Umbilical cord (tissue), 1 donor: ENCODE measurements at regions not wholly inside any gene's neighbourhood (a gene's known extent, or its start where the extent isn't known, plus 50 kb on each side); places are given as distances from the start of the nearest gene placed in this dataset.

ENCODE experiments used
- DNase-seq: peaks from one replicate; pipeline ENCODE4 v3.0.0-alpha.2; 2015; ENCODE audit warnings: low spot score

GRCh38 chr2:204177977-204178522 lies 241.5 kb downstream of the ICOS start:
- no peak for DNase-seq

- no peak for DNase-seq
Observed at GRCh38 chr2:204180649-204181048, 244.1 kb downstream of the ICOS start.

GRCh38 chr2:204183608-204184007 lies 247.0 kb downstream of the ICOS start:
- peak; percentile 25 for DNase-seq

GRCh38 chr2:204184226-204184625 lies 247.7 kb downstream of the ICOS start:
- DNase-seq: no peak

- DNase-seq: no peak
Observed at GRCh38 chr2:204187229-204188083, 250.9 kb downstream of the ICOS start.

DNA sequence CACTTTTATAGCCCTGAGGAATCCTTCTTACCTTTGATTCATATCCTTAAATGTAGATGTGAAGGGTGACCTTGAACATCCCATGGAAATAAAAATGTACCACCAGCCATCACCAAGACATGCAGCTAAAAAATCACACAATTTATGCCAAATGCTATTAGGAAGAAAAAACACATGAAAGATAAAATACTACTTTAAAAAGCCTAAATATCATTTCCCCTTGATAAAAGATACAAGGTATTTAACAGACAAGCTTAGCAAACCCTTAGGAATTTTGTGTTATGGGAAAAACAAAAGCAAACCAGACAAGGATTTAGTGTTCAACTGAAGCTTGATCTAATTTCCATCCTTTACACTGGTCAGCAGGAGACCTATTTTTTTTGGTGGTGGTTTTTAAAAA lies 255.0 kb downstream of the ICOS start:
- no peak for DNase-seq

DNA sequence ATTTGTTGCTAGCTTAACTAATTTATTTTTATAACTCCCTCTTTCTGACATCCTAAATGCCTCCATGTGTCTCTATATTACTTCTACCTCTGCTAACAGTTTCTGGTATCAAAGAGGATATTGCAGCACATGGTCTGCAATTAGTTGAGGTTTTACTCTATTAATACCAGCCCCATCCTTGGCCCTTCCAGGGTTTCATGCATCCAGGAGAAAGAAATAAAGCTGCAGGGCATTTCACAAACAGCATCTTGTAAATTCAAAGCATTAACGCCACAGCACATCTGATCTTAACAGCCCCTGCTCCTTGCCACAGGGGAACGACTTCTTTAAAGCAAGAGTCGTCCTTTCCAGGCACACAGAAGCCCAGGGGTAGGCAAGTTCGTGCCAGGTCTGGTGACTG lies 258.9 kb downstream of the ICOS start:
- DNase-seq: no peak

DNA sequence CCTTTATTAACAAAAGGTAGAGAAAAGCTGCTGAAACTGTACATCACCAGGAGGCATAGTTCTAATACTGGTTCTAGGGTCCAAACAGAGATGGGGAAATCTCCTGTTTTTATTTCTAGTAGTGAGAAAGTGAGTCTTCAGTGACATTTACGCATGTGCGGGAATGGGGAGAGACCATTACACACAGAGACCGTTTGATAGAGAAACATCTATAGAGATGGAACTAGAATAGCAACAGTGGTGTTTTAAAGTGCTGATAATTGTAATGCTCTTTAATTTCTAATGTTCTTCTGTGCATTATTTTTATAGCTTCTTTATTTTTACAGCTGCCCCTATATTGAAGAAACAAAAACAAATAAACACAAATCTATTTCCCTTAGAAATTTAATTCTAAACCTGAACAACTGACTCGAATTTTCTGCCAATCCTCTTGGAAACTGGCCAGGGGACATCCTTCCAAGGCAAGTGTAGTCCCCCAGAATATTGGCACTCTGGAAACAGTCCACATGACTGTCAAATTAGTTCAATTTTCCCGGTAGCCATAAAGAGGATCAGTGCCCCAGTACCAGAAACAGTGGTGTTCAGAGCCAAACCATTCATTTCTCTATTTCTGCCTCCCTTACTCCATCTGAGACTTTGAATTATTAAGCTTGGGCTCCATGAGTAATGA lies 260.9 kb downstream of the ICOS start:
- DNase-seq: no peak

DNA sequence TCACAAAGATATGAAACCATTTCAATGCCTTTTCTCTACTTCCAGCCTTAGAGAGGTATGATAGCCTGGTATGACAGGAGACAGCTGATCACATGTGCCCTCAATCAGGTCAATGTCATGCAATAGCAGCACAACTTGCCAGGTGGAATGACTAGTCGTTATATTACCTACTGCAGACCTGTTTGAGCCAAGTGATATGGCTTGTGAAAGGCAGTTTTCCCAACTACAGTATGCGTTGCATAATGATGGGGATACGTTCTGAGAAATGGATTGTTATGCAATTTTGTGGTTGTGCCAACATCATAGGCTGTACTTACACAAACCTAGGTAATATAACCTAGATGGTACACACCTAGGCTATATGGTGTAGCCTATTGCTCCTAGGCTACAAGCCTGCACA lies 262.8 kb downstream of the ICOS start:
- no peak for DNase-seq

- no peak for DNase-seq
Observed at GRCh38 chr2:204201507-204201906, 264.9 kb downstream of the ICOS start.

GRCh38 chr2:204202253-204202652 lies 265.7 kb downstream of the ICOS start:
- DNase-seq: no peak

- DNase-seq: no peak
Observed at GRCh38 chr2:204203704-204204103, 267.1 kb downstream of the ICOS start.

DNA sequence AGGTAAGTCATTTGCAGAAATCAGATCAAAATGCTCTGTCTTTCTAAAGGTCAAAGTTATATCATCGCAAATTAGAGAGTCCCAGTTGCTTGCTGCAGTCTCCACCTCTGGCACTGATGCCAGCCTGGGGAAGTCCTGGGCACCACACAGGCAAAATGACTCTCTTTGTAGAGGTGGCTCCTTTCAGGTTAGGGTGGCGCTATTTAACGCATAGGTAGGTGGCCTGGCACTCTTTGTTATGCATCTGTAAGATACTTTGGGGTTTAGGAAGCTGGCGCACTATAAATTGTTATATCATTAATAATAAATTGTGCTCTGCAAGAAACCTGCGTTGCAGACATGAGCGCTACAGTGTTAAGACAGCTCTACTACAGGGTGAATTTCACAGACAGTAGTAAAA lies 268.5 kb downstream of the ICOS start:
- no peak for DNase-seq

- DNase-seq: peak; percentile 60
Observed at GRCh38 chr2:204205538-204205937, 269.0 kb downstream of the ICOS start.

DNA sequence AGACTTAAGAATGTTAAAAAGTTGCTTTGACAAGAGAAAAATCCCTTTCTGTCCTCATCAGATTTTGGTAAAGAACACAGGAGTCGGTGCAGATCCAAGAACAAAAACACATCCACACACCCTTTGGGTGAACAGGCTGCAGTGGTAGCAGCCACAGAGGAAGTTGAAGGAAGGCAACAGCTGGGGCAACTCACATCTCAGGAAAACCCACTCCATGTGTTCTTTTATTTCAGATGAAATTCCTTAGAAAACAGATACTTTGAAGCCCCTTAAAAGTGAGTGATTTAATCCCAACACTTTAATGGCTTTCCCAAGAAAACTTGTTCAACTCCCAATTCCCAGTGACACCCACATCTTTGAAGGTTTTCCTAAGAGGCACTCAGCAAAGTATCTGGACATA lies 271.3 kb downstream of the ICOS start:
- no peak for DNase-seq

GRCh38 chr2:204213588-204213987 lies 277.0 kb downstream of the ICOS start:
- DNase-seq: no peak

DNA sequence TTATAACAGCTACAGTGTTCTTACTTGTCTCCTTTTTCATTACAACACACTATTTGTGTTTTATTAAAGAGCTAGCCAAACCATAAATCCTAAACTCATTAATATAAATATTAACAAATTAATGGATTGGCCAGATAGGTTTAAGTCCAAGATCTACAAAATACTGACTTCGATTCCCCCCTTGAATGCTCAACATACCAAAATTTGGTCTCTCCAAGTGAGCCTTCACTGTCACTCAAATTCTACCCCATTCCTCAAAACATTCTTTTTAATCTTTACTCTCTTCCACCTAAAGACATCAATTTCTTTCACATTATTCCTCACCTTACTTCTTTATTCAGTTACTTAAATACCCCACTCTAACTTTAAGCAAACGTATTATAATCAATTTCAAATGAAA lies 281.5 kb downstream of the ICOS start:
- DNase-seq: no peak

DNA sequence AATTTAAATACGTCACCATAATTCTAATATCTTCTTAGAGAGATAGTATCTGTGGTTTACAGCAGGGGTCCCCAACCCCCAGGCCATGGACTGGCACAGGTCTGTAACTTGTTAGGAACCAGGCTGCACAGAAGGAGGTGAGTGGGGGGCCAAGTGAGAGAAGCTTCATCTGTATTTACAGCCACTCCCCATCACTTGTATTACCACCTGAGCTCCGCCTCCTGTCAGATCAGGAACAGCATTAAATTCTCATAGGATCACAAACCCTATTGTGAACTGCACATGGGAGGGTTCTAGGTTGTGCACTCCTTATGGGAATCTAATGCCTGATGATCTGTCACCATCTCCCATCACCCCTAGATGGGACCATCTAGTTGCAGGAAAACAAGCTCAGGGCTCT lies 282.6 kb downstream of the ICOS start:
- DNase-seq: no peak

GRCh38 chr2:204220896-204221295 lies 284.3 kb downstream of the ICOS start:
- DNase-seq: no peak

DNA sequence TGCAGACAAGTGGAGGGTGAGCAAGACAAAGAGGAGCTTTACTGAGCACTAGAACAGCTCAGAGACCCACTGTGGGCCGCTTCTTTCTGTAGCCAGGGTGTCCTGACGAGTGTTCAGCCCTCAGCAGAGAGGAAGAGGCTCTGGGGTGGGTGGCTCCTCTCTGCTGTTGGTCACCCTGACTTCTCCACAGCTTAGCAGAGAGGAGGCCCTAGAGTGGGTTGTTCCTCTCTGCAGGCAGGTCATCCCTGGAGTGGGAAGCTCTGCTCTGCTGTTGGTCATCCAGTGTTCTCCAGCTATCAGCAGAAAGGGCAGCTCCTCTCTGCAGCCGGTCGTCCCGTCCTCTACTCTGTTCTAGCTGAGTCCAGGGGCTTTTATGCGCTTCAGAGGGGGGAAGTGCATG lies 286.5 kb downstream of the ICOS start:
- no peak for DNase-seq

DNA sequence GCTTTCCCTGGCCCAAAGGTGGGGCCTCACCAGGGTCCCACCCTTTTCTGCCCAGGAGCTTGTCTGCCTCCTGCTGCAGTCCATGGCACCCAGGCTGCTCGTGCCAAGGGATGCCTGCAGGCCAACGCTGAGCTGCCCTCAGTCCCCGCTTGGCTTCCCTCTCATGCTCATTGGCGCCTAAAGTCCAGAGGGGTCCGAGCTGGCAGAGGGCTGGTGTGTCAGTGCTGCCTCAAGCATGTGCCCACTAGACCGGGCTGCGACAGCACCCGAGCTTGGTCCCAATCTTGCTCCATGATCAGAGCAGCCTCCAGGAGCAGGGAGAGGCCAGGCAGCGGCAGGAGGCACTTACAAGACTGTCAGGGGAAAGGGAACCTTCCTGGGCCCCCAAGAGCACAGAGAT lies 287.0 kb downstream of the ICOS start:
- no peak for DNase-seq

GRCh38 chr2:204225671-204226073 lies 289.1 kb downstream of the ICOS start:
- DNase-seq: no peak

DNA sequence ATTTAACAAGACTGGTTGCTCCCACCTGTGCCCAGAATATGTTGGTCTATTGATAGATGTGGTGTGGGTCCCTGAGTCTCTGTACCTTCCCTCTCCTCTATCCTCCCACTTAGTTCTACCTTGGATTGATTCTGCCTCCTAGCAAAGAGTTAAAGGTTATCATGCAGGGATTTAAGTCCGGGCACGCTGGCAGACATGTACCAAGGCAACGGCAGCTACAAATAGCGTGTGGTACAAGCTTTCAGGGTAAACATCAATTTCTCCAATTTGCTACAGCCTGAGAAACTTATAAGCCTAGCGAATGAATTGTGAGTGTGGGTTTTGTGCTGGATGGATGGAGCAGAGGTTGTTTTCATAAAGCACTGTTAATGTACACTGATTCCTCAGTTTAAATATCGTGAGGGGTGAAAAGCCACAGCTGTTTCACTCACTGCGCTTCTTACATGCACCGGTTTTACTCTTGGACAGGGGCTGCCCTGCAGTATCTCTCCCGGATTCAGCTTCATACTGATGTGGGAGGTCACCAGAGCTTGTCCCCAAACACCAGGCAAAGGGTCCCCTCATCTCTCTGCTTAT lies 289.8 kb downstream of the ICOS start:
- DNase-seq: peak; percentile 17
